Neuron (in vitro differentiated cells): ENCODE measurements at regions not wholly inside any gene's neighbourhood (a gene's known extent, or its start where the extent isn't known, plus 50 kb on each side); places are given as distances from the start of the nearest gene placed in this dataset.
"Not testable (repeated sequence)": the region's sequence is repeated elsewhere in the genome, so short reads cannot be mapped to it uniquely, and the experiment has no call there.

Experiments
- H2AFZ ChIP-seq: one replicate; pipeline ENCODE4 v1.6.1; 2013; ENCODE audit warnings: low read depth, mild to moderate bottlenecking, inconsistent platforms, low read length, moderate library complexity
- H3K27me3 ChIP-seq: one replicate; pipeline ENCODE4 v1.6.1; 2013; ENCODE audit warnings: low read length; ENCODE audit not compliant: insufficient read depth
- H3K36me3 ChIP-seq: one replicate; pipeline ENCODE4 v1.6.1; 2013; ENCODE audit warnings: low read length; ENCODE audit not compliant: insufficient read depth
- H3K4me1 ChIP-seq: one replicate; pipeline ENCODE4 v1.6.1; 2013; ENCODE audit warnings: low read length; ENCODE audit not compliant: insufficient read depth
- H3K4me3 ChIP-seq: 2 replicates; pipeline ENCODE4 v1.5.1; 2013; ENCODE audit warnings: mild to moderate bottlenecking, low read length, moderate library complexity
- H3K9me3 ChIP-seq: one replicate; pipeline ENCODE4 v1.6.1; 2013; ENCODE audit warnings: low read length

DNA sequence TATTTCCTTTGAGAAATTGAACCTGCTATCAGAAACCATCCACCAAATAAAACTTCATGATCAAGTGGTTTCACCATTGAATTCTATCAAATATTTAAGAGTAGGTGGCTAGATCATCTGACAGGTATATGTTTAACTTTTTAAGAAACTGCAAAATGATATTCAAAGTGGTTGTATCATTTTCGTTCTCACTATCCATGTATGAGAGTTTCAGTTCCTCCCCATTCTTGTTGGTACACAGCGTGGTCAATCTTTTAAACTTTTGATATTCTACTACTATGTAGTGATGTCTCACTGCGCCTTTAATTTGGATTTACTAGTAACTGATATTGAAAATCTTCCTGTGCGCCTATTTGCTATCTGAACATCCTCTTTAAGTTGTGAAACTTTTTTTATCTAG, 163.7 kb downstream of the CYB561 start:
- Histone ChIP-seq H3K9me3 (peaks cover 6% of the 10 kb centered on the region), H3K4me3 (no peak overlapping the region), H3K36me3 (peaks cover 11% of the 10 kb centered on the region), H2AFZ (no peak overlapping the region), H3K4me1 (no peaks in the 10 kb centered on the region), H3K27me3 (no peaks in the 10 kb centered on the region)

DNA sequence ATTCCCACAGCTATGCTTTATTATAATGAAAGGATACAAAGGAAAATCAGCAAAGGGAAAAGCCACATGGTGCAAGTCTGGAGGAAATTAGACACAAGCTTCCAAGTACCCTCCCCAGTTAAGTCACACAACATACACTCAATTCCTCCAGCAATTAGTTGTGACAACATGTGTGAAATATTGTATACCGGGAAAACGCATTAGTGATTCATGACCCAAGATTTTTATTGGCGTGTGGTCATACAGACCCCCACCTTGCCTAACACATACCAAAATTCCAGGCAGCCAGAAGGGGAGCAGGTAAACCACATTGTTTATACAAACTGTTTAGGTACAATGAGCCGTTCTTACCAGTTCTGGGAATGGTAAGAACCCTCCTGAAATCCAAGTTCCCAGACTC, 160.6 kb downstream of the CYB561 start:
- H3K27me3 ChIP-seq: no peaks in the 10 kb centered on the region
- peaks cover 7% of the 10 kb centered on the region for H3K36me3 ChIP-seq
- H2AFZ ChIP-seq: no peak overlapping the region
- H3K4me3 ChIP-seq: no peak overlapping the region
- H3K9me3 ChIP-seq: peaks cover 9% of the 10 kb centered on the region
- H3K4me1 ChIP-seq: no peaks in the 10 kb centered on the region

DNA sequence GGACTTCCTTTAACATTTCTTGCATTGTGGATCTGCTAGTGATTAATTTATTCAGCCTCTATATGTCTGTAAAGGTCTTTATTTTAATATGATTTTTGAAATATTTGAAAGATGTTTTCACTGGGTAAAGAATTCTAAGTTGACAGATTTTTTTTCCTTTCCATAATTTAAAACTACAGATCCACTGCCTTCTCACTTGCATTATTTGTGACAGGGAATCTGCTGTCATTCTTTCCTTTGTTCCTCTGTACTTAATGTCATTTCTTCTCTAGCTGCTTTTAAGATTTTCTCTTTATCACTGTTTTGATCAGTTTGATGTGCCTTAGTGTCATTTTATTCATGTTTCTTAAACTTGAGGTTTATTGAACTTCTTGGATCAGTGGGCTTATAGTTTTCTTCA, 159.9 kb downstream of the CYB561 start:
- H3K27me3 ChIP-seq: no peaks in the 10 kb centered on the region
- H2AFZ ChIP-seq: no peak overlapping the region
- peaks cover 7% of the 10 kb centered on the region for H3K36me3 ChIP-seq
- no peaks in the 10 kb centered on the region for H3K4me1 ChIP-seq
- no peak overlapping the region for H3K4me3 ChIP-seq
- H3K9me3 ChIP-seq: peaks cover 9% of the 10 kb centered on the region

DNA sequence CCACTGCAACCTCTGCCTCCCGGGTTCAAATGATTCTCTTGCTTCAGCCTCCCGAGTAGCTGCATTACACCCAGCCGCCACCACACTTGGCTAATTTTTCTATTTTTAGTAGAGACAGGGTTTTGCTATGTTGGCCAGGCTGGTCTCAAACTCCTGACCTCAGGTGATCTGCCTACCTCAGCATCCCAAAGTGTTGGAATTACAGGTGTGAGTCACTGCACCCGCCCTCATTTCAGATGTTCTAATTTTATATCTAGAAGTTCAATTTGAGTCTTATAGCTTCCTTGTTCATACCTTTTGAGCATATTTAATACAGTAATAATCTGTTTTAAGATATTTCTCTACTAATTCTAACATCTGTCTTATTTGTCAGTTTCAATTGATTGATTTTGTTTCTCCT, 159.1 kb downstream of the CYB561 start:
- H3K9me3 ChIP-seq, H3K4me3 ChIP-seq, H3K4me1 ChIP-seq, H3K36me3 ChIP-seq, H2AFZ ChIP-seq, H3K27me3 ChIP-seq: not testable (repeated sequence)

DNA sequence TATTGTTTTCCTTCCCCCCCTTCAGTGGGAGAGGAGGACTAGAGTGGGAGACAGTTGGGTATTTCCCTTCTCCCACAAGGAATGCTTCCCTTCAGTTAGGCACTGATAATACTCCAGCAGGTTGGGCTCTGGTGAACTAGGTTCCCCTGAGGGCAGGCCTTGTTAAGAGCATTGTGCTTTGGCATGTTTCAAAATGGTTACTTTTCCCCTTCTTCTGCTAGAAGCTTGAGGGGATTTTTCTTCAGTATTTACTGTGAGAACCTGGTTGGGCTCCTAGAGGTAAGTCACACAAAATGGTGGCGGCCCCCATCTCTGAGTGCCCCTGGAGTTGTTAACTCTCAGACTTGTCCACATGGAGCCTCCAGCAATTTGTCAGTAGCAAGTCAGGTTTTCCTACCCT, 156.2 kb downstream of the CYB561 start:
- H3K36me3 ChIP-seq: peaks cover 5% of the 10 kb centered on the region
- no peaks in the 10 kb centered on the region for H3K27me3 ChIP-seq
- no peak overlapping the region for H3K4me3 ChIP-seq
- no peak overlapping the region for H2AFZ ChIP-seq
- peaks cover 3% of the 10 kb centered on the region for H3K4me1 ChIP-seq
- H3K9me3 ChIP-seq: peaks cover 9% of the 10 kb centered on the region

DNA sequence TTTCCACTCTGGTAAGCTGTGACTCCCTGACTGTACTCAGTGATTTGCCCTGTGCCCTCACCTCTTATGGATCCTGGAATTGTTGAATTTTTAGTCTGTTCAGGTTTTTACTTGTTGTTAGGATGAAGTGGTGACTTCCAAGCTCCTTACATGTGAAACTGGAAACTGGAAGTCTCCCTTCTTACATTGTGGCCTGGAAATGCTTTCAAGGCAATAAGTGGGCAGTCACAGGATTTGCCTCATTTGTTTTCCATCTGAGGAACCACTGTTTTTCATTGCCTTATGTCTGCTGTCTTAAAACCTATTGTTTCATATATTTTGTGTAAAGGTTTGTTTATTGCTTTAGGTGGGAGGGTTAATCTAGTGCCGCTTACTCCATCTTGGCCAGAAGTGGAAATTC, 155.8 kb downstream of the CYB561 start:
- peaks cover 7% of the 10 kb centered on the region for H3K9me3 ChIP-seq

DNA sequence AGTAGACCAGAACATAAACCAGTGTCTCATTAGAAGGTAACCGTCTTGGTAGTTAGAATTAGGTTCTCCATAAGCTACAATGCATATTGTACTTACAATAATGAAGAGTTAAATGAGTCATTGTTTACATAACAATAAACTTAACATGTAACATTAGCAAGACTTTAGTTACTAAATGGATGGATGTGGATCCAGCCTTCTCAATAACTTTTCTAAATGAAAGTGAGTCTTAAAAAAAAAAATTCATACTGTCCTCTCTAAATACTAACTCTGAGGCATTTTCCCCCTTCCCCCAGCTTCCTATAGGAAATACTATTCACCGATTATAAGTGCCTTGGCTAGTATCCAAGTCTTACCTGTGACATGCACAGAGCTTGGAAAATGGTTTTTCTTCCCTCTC, 155.3 kb downstream of the CYB561 start:
- Histone ChIP-seq H2AFZ (no peak overlapping the region), H3K4me3 (no peak overlapping the region), H3K4me1 (peaks cover 11% of the 10 kb centered on the region), H3K9me3 (peaks cover 3% of the 10 kb centered on the region), H3K36me3 (peaks cover 5% of the 10 kb centered on the region), H3K27me3 (no peaks in the 10 kb centered on the region)

More for the DNA sequence above, 155.8 kb downstream of the CYB561 start:
- H2AFZ ChIP-seq: no peak overlapping the region
- peaks cover 5% of the 10 kb centered on the region for H3K36me3 ChIP-seq
- H3K4me3 ChIP-seq: no peak overlapping the region
- H3K4me1 ChIP-seq: peaks cover 7% of the 10 kb centered on the region
- H3K27me3 ChIP-seq: no peaks in the 10 kb centered on the region

DNA sequence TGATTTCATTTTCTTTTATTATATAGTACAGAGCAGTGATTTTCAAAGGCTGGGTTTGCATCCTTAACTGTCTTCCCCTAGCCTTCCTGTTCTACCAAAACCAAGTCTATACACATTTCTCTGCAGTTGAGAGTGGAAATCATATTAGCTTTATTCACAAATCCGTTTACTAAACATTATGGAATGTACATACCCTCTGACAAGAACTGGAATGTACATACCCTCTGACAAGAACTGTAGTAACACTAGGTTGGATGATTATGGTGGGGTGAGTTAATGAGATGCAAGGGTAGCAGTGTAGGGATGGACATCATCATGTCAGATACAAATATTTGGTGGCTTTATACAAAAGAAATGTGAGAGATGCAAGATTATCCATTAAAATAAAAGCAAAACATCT, 154.8 kb downstream of the CYB561 start:
- H3K4me1 ChIP-seq: peaks cover 11% of the 10 kb centered on the region
- no peaks in the 10 kb centered on the region for H3K27me3 ChIP-seq
- H3K36me3 ChIP-seq: peaks cover 5% of the 10 kb centered on the region
- H3K4me3 ChIP-seq: no peak overlapping the region
- H3K9me3 ChIP-seq: peaks cover 4% of the 10 kb centered on the region
- H2AFZ ChIP-seq: no peak overlapping the region

DNA sequence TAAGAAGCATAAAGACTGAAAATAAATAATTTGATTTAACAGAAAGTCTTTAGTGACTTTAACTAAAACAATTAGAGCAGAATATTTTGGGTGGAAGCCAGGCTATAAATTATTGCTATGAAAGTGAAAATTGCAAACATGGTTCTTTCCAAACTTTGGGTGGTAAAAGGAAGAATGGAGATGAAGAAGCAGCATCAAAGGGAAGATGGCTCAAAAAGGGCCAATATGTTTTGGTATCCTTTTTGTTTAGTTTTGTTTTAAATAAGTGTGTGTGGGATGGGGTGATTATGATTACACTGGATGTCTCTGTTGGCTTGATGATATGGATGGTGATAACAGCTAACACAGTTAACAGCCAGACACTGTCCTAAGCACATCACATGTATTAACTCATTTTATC, 153.7 kb downstream of the CYB561 start:
- Histone ChIP-seq H3K36me3 (peaks cover 9% of the 10 kb centered on the region), H3K27me3 (no peaks in the 10 kb centered on the region), H2AFZ (no peak overlapping the region), H3K9me3 (peaks cover 13% of the 10 kb centered on the region), H3K4me1 (peaks cover 11% of the 10 kb centered on the region), H3K4me3 (no peak overlapping the region)

DNA sequence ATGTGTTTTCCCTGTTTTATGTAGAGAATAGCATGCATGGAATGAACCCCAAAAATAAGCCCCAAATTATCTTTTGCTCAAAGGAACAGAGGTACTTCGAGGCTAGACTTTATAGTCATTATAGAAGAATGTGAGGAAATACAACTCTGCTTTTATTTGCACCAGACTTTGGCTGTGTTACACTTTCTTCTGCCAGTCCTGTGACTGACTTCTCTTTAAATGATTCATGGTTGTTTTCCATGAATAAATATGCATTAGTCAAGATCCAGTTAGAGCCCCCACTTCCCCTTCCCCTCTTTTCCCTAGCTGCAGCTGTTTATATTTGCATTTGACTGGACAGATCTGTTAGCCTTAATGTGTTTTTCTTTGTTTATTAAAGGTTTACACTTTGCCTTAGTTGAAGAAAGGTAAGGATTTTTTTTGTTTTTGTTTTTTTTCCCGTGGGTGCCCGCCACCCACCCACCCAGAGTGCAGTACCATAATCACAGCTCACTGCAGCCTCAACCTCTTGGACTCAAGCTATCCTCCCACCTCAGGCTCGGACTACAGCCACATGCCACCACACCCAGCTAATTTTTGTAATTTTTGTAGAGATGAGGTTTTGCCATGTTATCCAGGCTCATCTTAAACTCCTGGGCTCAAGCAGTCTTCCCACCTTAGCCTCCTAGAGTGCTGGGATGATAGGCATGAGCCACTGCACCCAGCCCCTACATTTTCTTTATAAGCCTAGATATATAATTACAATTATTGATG, 152.6 kb downstream of the CYB561 start:
- Histone ChIP-seq H3K9me3 (peaks cover 14% of the 10 kb centered on the region), H3K4me3 (no peak overlapping the region), H3K4me1 (peaks cover 11% of the 10 kb centered on the region), H2AFZ (no peak overlapping the region), H3K36me3 (peaks cover 4% of the 10 kb centered on the region), H3K27me3 (no peaks in the 10 kb centered on the region)

DNA sequence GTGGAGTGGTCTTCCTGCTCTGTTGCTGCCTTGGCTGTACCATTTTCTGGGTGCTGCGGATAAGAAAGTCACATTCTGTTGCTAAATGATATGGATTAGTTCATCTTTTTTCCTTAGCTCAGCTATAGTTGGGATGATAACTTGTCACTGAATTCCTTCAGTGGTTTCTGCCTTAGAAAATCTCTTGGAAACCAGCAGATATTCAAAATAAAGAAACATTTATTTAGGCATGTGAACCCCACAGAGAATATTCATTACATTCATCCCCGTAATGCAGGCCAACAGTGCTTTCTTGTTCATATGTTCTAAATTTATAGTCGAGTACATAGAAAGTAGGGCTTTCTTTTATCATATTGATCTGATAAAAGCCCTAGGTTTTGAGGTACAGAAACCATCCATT, 151.3 kb downstream of the CYB561 start:
- no peak overlapping the region for H2AFZ ChIP-seq
- peaks cover 17% of the 10 kb centered on the region for H3K9me3 ChIP-seq
- H3K4me1 ChIP-seq: peaks cover 11% of the 10 kb centered on the region
- H3K36me3 ChIP-seq: peaks cover 4% of the 10 kb centered on the region
- no peak overlapping the region for H3K4me3 ChIP-seq
- no peaks in the 10 kb centered on the region for H3K27me3 ChIP-seq

DNA sequence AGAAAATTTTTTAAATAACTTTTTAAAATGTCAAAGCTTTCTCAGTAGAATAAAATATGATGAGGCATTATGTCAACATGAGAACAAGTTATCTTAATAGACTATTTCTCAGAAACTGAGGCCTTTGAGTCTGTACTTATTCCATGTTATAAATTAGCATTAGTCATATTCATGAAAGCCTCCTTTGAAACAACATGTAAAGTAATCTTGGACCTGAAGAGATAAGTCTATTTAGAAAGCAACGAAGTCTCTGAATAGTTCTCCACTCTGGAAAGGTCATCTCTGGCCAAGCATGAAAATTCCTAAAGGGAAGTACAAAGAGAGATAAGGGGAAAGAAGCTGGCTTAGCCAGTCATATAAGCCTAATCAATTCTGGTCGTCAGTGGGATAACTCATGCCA, 150.8 kb downstream of the CYB561 start:
- Histone ChIP-seq H3K9me3 (peaks cover 17% of the 10 kb centered on the region), H3K27me3 (no peaks in the 10 kb centered on the region), H2AFZ (no peak overlapping the region), H3K4me1 (peaks cover 11% of the 10 kb centered on the region), H3K36me3 (peaks cover 4% of the 10 kb centered on the region), H3K4me3 (no peak overlapping the region)

DNA sequence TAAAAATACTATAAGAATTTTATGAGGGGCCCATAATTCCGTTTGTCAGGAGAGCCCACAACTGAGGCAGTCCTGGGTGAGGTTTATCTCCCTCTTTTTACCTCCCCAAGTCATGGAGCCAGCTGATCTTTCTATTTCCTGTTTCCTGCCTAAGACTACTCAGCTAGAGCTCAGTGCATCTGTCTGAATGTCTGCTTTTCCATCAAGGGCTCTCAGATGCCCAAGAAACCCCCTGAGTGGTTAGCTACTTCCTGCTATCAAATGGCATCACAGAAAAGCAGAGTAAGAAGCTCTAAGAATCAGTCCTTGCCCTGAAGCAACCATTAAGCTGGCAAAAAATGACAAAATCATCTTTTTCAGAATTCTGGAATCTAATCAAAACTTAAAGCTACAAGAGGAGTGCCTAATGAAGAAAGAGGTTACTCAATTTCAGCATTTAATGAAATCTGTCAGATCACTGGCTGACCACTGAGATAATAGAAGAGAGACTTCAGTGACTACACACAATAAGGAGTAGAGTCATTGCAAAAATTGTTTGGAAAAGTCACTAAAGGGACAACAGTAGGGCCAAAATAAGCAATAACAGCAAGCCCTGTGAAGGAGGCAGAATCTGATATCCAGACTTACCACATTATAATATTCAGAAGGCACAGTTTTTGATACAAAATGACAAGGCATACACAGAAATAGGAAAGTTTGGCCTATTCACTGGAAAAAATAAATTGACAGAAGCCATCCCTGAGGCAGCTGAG, 150.1 kb downstream of the CYB561 start:
- Histone ChIP-seq H3K9me3 (peaks cover 17% of the 10 kb centered on the region), H3K4me3 (no peak overlapping the region), H2AFZ (no peak overlapping the region), H3K4me1 (peaks cover 11% of the 10 kb centered on the region), H3K36me3 (peaks cover 4% of the 10 kb centered on the region), H3K27me3 (no peaks in the 10 kb centered on the region)
